HCT116 (cell line): ENCODE measurements at regions not wholly inside any gene's neighbourhood (a gene's known extent, or its start where the extent isn't known, plus 50 kb on each side); places are given as distances from the start of the nearest gene placed in this dataset.
A peak's percentile ranks its signal among the peaks of the same experiment; 100 is the strongest.

Experiments
- ATAC-seq: fragments of 200-7000 bp; cut with Tn5 transposase; 2 replicates; pipeline ENCODE4 v1.9.1; 2020; ENCODE audit warnings: mild to moderate bottlenecking, moderate library complexity
- BruUV-seq: library from RNA; stranded (reverse); fragments of 400-500 nt; replicated peaks from 2 replicates; lab custom pipeline; 2021; lab: Mats Ljungman, UMichigan
- CTCF ChIA-PET: fragments of 300-600 bp; sonication (Branson Sonifier 250); formaldehyde crosslinking; loops from one replicate; lab custom pipeline; 2021; ENCODE audit warnings: antibody characterized with exemption; lab: Charles Lee
- POLR2A ChIA-PET: fragments of 300-600, 350-600 bp; sonication (Branson Sonifier 250); formaldehyde crosslinking; loops from one replicate; lab custom pipeline; 2021; ENCODE audit warnings: antibody characterized with exemption; lab: Charles Lee
- RAD21 ChIA-PET, 2 experiments: fragments of 300-600 bp; sonication (Branson Sonifier 250); formaldehyde crosslinking; loops; one replicate each; lab custom pipeline; 2023; ENCODE audit warnings: low total read pairs in 2 of 2; ENCODE audit not compliant: uncharacterized antibody in 2 of 2, unreplicated experiment in 2 of 2, low non-redundant PET in 1 of 2; lab: Charles Lee
- DNase-seq: peaks from one replicate; pipeline ENCODE4 v3.0.0-alpha.2; 2010; ENCODE audit warnings: low read depth, low spot score
- H2AFZ ChIP-seq: fragments of 200-600 bp; shearing (Covaris generic), sonication (generic); 2 replicates; pipeline ENCODE4 v1.6.1; 2017; ENCODE audit warnings: low read depth, mixed run types, mixed read lengths, antibody characterized with exemption, low read length; ENCODE audit not compliant: poor library complexity, severe bottlenecking
- H3K27ac ChIP-seq: 2 replicates; pipeline ENCODE4 v1.5.1; 2012; ENCODE audit warnings: low read depth, low read length
- H3K27me3 ChIP-seq: fragments of 200-600 bp; sonication (generic); 2 replicates; pipeline ENCODE4 v1.6.1; 2016; ENCODE audit warnings: mixed run types, low read length, mixed read lengths; ENCODE audit not compliant: insufficient read depth
- H3K36me3 ChIP-seq, 2 experiments: fragments of 200-500 bp in 1 of 2; fragments of 200-600 bp in 1 of 2; sonication (Bioruptor generic) in 1 of 2; sonication (generic) in 1 of 2; 2 replicates each; pipeline versions ENCODE4 v1.5.1 to v1.6.1; 2014 to 2016; ENCODE audit warnings: low read length in 2 of 2, inconsistent platforms in 1 of 2, mixed read lengths in 1 of 2, mixed run types in 1 of 2; ENCODE audit not compliant: insufficient read depth in 2 of 2, control insufficient read depth in 1 of 2
- H3K4me1 ChIP-seq, 2 experiments: fragments of 200-600 bp in 1 of 2; sonication (generic) in 1 of 2; 2 replicates each; pipeline versions ENCODE4 v1.5.1 to v1.6.1; 2012 to 2017; ENCODE audit warnings: low read length in 2 of 2, inconsistent platforms in 1 of 2, mild to moderate bottlenecking in 1 of 2, mixed read lengths in 1 of 2, mixed run types in 1 of 2, moderate library complexity in 1 of 2; ENCODE audit not compliant: insufficient read depth in 2 of 2, control insufficient read depth in 1 of 2
- H3K4me2 ChIP-seq: fragments of 200-600 bp; sonication (generic); 2 replicates; pipeline ENCODE4 v1.6.1; 2017; ENCODE audit warnings: mixed run types, low read length, mixed read lengths
- H3K4me3 ChIP-seq, 2 experiments: fragments of 200-600 bp in 1 of 2; sonication (generic) in 1 of 2; replicated peaks in 1 of 2; 2 replicates each; pipeline ENCODE4 v1.5.1; 2011 to 2016; ENCODE audit warnings: low read length in 2 of 2, control low read depth in 1 of 2, low read depth in 1 of 2, mild to moderate bottlenecking in 1 of 2, mixed read lengths in 1 of 2, mixed run types in 1 of 2
- H3K79me2 ChIP-seq: fragments of 200-600 bp; sonication (generic); 2 replicates; pipeline ENCODE4 v1.6.1; 2017; ENCODE audit warnings: mild to moderate bottlenecking, mixed run types, low read length, moderate library complexity, mixed read lengths; ENCODE audit not compliant: insufficient read depth
- H3K9ac ChIP-seq: fragments of 200-600 bp; sonication (generic); 2 replicates; pipeline ENCODE4 v1.6.1; 2016; ENCODE audit warnings: low read length, mixed read lengths
- H3K9me2 ChIP-seq: fragments of 200-600 bp; sonication (generic), shearing (Covaris generic); 2 replicates; pipeline ENCODE4 v1.6.1; 2017; ENCODE audit warnings: mixed run types, mild to moderate bottlenecking, moderate library complexity; ENCODE audit not compliant: insufficient read depth
- H3K9me3 ChIP-seq, 2 experiments: fragments of 200-500 bp in 1 of 2; fragments of 200-600 bp in 1 of 2; sonication (Bioruptor generic) in 1 of 2; sonication (generic) in 1 of 2; 2 replicates each; pipeline ENCODE4 v1.6.1; 2014 to 2017; ENCODE audit warnings: low read length in 2 of 2, mixed read lengths in 2 of 2, inconsistent platforms in 1 of 2, low read depth in 1 of 2, mild to moderate bottlenecking in 1 of 2, mixed run types in 1 of 2, moderate library complexity in 1 of 2; ENCODE audit not compliant: control insufficient read depth in 1 of 2, insufficient read depth in 1 of 2
- H4K20me1 ChIP-seq: fragments of 200-600 bp; sonication (generic), shearing (Covaris generic); 2 replicates; pipeline ENCODE4 v1.6.1; 2017; ENCODE audit warnings: mixed run types, mild to moderate bottlenecking, moderate library complexity; ENCODE audit not compliant: insufficient read depth
- JUND ChIP-seq: IDR thresholded peaks from 2 replicates; pipeline ENCODE4 v1.6.1; 2012
- RAD21 ChIP-seq: IDR thresholded peaks from 2 replicates; pipeline ENCODE4 v1.6.1; 2012; ENCODE audit warnings: low read depth, mild to moderate bottlenecking
- SIN3A ChIP-seq: IDR thresholded peaks from 2 replicates; pipeline ENCODE4 v1.6.1; 2012; ENCODE audit warnings: low read depth
- intact Hi-C: fragments of 100-400 bp; cut with micrococcal nuclease; formaldehyde crosslinking; loops from 2 replicates; pipeline ENCODE4 v1.10.0; 2022
- TF ChIP-seq, protein P1 (sequence below): IDR thresholded peaks from 2 replicates; pipeline ENCODE4 v1.6.1; 2011; ENCODE audit warnings: mild to moderate bottlenecking, low read length, moderate library complexity; ENCODE audit not compliant: insufficient replicate concordance; ENCODE audit errors: extremely low read depth

DNA sequence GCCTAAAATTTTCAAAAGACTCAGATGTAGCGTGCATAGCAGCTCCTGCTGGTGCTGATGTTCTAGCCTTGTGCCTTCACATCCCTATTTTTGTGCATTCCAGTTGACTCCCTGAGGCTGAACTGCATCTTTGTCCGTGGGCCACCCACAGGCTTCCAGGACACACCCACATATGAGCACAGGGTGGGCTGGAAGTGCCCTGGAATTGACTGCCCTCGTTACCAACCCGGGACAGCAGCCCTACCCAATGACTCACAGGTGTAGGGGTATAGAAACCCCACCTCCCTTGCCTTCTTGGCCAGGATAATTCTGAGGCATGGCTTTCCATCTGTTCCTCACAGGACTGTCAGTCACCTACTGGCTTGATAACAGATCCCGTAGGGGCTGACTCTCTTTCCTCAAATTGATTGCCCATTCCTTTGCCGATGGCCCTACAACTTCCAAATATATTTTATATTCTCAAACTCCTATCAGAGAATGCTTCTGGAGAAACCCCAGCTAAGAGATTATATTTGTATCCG, 65.9 kb upstream of the CDH13 start:
- ChIA-PET POLR2A (no interaction called here), RAD21 (no interaction called here)
- ATAC-seq, result no peak

DNA sequence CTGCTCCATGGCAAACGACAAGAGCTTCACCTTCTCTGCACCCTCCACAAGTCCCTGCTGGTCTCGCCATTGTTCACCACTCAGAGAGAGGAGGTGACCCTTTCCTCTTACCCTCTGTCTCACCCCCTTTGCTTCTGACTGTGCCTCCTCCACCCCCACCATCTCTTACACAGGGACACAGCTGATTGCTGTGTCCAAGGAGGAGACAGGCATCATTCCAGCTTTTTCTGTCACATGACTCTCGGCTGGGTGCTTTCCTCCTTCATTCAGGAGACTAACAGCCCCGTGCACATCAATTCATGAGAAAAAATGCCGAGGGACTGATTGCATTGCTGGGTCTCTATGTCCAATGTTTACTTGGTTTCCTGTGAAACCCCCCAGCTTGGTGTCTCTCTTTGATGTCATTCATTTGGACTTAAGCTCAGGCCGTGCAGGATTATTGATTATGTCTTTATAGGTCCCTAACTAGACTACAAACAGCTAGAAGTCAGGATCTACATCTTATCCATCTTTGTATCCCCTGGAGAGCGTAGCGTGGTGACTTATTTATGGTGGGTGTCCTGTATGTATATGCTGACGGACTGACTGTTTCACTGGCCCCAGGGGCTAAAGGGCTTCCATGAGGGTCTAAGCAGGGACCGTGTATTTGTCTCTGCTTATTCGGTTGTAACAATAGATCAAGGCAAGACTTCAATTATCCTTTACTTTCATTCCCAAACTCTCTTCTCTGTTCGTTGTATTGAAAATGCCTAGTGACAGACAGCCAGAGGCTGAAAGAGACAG, 82.2 kb upstream of the CDH13 start:
- intact Hi-C loops, result no loop called here
- Histone ChIP-seq H2AFZ (no peak overlapping the region), H3K27ac (no peak overlapping the region), H3K9me3 (no peaks in the 10 kb centered on the region), H4K20me1 (no peaks in the 10 kb centered on the region), H3K9ac (no peak overlapping the region), H3K36me3 (no peaks in the 10 kb centered on the region), H3K9me2 (no peaks in the 10 kb centered on the region), H3K4me1 (no peaks in the 10 kb centered on the region), H3K4me3 (no peak overlapping the region), H3K79me2 (no peaks in the 10 kb centered on the region), H3K27me3 (peaks cover 30% of the 10 kb centered on the region; the same call in 1 of the 2 replicates), H3K4me2 (no peak overlapping the region)
- DNase-seq, result no peak
- ATAC-seq, result 0 out of 2 replicates have a peak, but pooled peaks have one; percentile 11
- TF ChIP-seq RAD21 (no peak), JUND (no peak)
- TF ChIP-seq, protein P1, sequence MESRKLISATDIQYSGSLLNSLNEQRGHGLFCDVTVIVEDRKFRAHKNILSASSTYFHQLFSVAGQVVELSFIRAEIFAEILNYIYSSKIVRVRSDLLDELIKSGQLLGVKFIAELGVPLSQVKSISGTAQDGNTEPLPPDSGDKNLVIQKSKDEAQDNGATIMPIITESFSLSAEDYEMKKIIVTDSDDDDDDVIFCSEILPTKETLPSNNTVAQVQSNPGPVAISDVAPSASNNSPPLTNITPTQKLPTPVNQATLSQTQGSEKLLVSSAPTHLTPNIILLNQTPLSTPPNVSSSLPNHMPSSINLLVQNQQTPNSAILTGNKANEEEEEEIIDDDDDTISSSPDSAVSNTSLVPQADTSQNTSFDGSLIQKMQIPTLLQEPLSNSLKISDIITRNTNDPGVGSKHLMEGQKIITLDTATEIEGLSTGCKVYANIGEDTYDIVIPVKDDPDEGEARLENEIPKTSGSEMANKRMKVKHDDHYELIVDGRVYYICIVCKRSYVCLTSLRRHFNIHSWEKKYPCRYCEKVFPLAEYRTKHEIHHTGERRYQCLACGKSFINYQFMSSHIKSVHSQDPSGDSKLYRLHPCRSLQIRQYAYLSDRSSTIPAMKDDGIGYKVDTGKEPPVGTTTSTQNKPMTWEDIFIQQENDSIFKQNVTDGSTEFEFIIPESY, result no peak
- BruUV-seq, result no TSS peak
- CTCF ChIA-PET, result no interaction called here
- POLR2A ChIA-PET, result no interaction called here
- RAD21 ChIA-PET, result no interaction called here

More for the DNA sequence above, 65.9 kb upstream of the CDH13 start:
- H3K4me1 ChIP-seq, result no peaks in the 10 kb centered on the region
- no peaks in the 10 kb centered on the region for H3K79me2 ChIP-seq
- intact Hi-C loops, result no loop called here
- no peak overlapping the region for H3K4me3 ChIP-seq
- H4K20me1 ChIP-seq, result no peaks in the 10 kb centered on the region
- H3K36me3 ChIP-seq, result no peaks in the 10 kb centered on the region
- BruUV-seq, result no TSS peak
- TF ChIP-seq SIN3A, result no peak
- no peak overlapping the region for H3K27ac ChIP-seq
- no peak for DNase-seq
- CTCF ChIA-PET, result no interaction called here
- H3K9me3 ChIP-seq, result peaks cover 0 to 4% of the 10 kb centered on the region in 2 experiments; a peak in 2 of 4 replicates
- no peaks in the 10 kb centered on the region for H3K9me2 ChIP-seq
- H3K27me3 ChIP-seq, result no peaks in the 10 kb centered on the region
- no peak overlapping the region for H3K4me2 ChIP-seq
- H3K9ac ChIP-seq, result no peak overlapping the region
- H2AFZ ChIP-seq, result no peak overlapping the region
